Skeletal muscle satellite cell (primary cell): ENCODE measurements at regions not wholly inside any gene's neighbourhood (a gene's known extent, or its start where the extent isn't known, plus 50 kb on each side); places are given as distances from the start of the nearest gene placed in this dataset.
"Not testable (repeated sequence)": the region's sequence is repeated elsewhere in the genome, so short reads cannot be mapped to it uniquely, and the experiment has no call there.

Source experiments
- H3K27me3 ChIP-seq: 2 replicates; pipeline ENCODE4 v1.7.0; 2013; ENCODE audit warnings: low read length; ENCODE audit not compliant: control insufficient read depth, insufficient read depth
- H3K36me3 ChIP-seq: 2 replicates; pipeline ENCODE4 v1.7.0; 2013; ENCODE audit warnings: mild to moderate bottlenecking, control low read depth, low read length; ENCODE audit not compliant: insufficient read depth
- H3K4me1 ChIP-seq: 2 replicates; pipeline ENCODE4 v1.7.0; 2013; ENCODE audit warnings: low read length; ENCODE audit not compliant: control insufficient read depth, insufficient read depth
- H3K4me2 ChIP-seq: 2 replicates; pipeline ENCODE4 v1.7.0; 2013; ENCODE audit warnings: mild to moderate bottlenecking, low read length
- H3K4me3 ChIP-seq: 2 replicates; pipeline ENCODE4 v1.7.0; 2013; ENCODE audit warnings: low read length
- H3K9ac ChIP-seq: 2 replicates; pipeline ENCODE4 v1.7.0; 2013; ENCODE audit warnings: mild to moderate bottlenecking, low read depth, low read length, moderate library complexity
- H3K9me3 ChIP-seq: replicated peaks from 2 replicates; pipeline ENCODE4 v1.7.0; 2013; ENCODE audit warnings: mild to moderate bottlenecking, control low read depth, low read length

- H3K36me3 ChIP-seq: no peaks in the 10 kb centered on the region
- H3K9ac ChIP-seq: no peak overlapping the region
- no peak overlapping the region for H3K4me2 ChIP-seq
- no peaks in the 10 kb centered on the region for H3K27me3 ChIP-seq
- no peaks in the 10 kb centered on the region for H3K9me3 ChIP-seq
- H3K4me1 ChIP-seq: no peaks in the 10 kb centered on the region
- H3K4me3 ChIP-seq: no peak overlapping the region
These were observed 511.1 kb downstream of the MMUT start for GRCh38 chr6:48951917-48952316.

DNA sequence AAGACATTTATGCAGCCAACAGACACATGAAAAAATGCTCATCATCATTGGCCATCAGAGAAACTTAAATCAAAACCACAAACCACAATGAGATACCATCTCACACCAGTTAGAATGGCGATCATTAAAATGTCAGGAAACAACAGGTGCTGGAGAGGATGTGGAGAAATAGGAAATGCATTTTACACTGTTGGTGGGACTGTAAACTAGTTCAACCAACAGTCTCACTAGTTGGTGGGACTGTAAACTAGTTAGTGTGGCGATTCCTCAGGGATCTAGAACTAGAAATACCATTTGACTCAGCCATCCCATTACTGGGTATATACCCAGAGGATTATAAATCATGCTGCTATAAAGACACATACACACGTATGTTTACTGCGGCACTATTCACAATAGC, 518.8 kb downstream of the MMUT start:
- not testable (repeated sequence) for H3K36me3 ChIP-seq, H3K27me3 ChIP-seq, H3K4me1 ChIP-seq, H3K9ac ChIP-seq, H3K9me3 ChIP-seq, H3K4me2 ChIP-seq, H3K4me3 ChIP-seq

DNA sequence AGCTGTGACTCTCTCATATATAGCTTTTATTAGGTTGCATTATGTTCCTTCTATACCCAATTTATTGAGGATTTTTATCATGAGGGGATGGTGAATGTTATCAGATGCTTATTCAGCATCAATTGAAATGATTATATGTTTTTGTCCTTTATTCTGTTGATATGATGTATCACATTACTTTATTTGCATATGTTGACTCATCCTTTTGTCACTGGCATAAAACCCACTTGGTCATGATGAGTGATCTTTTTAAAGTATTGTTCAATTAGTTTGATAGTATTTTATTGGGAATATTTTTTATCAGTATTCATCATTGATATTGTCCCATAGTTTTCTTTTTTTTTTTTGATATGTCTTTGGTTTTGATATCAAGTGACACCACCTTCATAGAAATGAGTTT, 529.9 kb downstream of the MMUT start:
- H3K4me1 ChIP-seq: no peaks in the 10 kb centered on the region
- H3K36me3 ChIP-seq: no peaks in the 10 kb centered on the region
- no peaks in the 10 kb centered on the region for H3K9me3 ChIP-seq
- H3K27me3 ChIP-seq: no peaks in the 10 kb centered on the region
- no peak overlapping the region for H3K4me2 ChIP-seq
- H3K4me3 ChIP-seq: no peak overlapping the region
- no peak overlapping the region for H3K9ac ChIP-seq

DNA sequence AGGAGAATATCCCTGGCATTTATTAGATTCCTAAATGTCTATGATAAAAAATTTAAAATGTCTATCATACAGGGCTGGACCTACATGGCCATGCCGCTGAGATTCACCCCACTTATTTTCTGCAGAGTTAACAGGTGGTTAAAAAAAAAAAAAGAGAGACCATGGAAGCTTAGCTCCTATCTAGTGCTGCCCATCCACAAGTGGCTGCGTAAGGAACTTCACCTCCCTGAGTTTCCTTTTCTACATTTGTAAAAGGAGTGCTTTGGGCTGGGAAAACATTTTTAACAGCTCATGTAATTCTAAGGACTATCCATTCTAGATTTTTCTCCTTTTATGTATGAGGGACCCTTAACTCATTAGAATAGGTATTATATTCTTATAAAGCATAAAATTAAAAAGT, 534.1 kb downstream of the MMUT start:
- no peak overlapping the region for H3K9ac ChIP-seq
- H3K36me3 ChIP-seq: no peaks in the 10 kb centered on the region
- H3K4me2 ChIP-seq: no peak overlapping the region
- H3K27me3 ChIP-seq: no peaks in the 10 kb centered on the region
- no peaks in the 10 kb centered on the region for H3K9me3 ChIP-seq
- no peak overlapping the region for H3K4me3 ChIP-seq
- H3K4me1 ChIP-seq: no peaks in the 10 kb centered on the region

DNA sequence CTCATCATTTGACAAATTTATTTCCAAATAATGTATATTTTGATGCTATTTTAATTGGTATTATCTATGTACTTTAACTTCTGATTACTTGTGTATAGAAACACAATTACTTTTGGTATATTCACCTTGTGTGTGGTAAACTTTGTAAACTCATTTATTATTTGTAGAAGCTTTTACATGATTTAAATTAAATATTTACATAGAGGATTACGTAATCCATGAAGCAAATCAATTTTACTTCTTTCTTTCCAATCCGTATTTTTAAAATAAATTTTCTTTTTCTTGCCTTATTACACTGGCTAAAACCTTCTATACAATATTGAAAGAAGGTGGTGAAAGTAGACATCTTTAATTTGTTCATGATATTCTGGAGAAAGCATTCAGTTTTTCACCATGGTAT, 540.2 kb downstream of the MMUT start:
- Histone ChIP-seq H3K4me3 (no peak overlapping the region), H3K9me3 (no peaks in the 10 kb centered on the region), H3K4me2 (no peak overlapping the region), H3K27me3 (no peaks in the 10 kb centered on the region), H3K36me3 (no peaks in the 10 kb centered on the region), H3K4me1 (no peaks in the 10 kb centered on the region), H3K9ac (no peak overlapping the region)

GRCh38 chr6:48919555-48919954, 543.5 kb downstream of the MMUT start:
- H3K4me2 ChIP-seq: no peak overlapping the region

DNA sequence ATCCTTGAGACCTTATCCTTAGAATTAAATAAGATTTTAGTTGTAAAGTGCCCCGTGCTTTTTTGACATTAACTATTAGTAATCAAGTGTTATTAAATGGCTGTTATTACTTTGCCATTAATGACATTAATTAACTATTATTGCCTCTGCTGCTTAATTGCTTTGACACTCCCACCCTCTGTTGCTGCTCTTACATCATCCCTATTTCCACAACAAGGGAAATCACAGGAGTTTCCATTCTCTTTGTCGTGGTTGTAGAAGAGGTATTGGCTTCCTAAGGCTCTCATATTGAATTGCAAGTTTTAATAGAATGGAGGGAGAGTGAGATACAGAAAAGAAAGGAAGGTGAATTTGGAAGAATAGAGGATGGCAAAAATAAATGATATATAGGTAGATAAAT, 545.8 kb downstream of the MMUT start:
- Histone ChIP-seq H3K9ac (no peak overlapping the region), H3K4me1 (no peaks in the 10 kb centered on the region), H3K36me3 (no peaks in the 10 kb centered on the region), H3K27me3 (no peaks in the 10 kb centered on the region), H3K9me3 (no peaks in the 10 kb centered on the region), H3K4me2 (no peak overlapping the region), H3K4me3 (no peak overlapping the region)

More at GRCh38 chr6:48919555-48919954, 543.5 kb downstream of the MMUT start:
- no peak overlapping the region for H3K4me3 ChIP-seq
- no peaks in the 10 kb centered on the region for H3K9me3 ChIP-seq
- H3K36me3 ChIP-seq: no peaks in the 10 kb centered on the region
- no peak overlapping the region for H3K9ac ChIP-seq
- H3K4me1 ChIP-seq: no peaks in the 10 kb centered on the region
- no peaks in the 10 kb centered on the region for H3K27me3 ChIP-seq

DNA sequence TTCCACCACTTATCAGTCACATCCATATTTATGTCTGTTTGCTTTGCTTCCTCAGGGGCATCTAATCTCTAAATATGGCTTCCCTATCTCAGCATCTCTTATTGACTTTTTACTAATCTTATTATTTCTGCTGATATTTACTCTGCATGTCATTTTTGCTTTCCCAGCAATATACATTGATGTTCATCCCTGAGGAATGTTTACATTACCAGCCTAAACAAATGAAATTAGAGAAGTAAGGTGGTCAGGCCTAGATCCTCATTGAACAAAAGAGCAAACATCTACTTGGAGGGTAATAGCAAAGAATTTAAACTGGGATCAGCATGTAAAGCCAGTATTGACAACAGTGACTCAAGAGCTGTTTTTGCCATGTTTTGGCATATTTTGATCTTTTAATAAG, 546.4 kb downstream of the MMUT start:
- H3K4me3 ChIP-seq: no peak overlapping the region
- no peaks in the 10 kb centered on the region for H3K27me3 ChIP-seq
- H3K9me3 ChIP-seq: no peaks in the 10 kb centered on the region
- H3K36me3 ChIP-seq: no peaks in the 10 kb centered on the region
- no peak overlapping the region for H3K4me2 ChIP-seq
- no peak overlapping the region for H3K9ac ChIP-seq
- no peaks in the 10 kb centered on the region for H3K4me1 ChIP-seq

GRCh38 chr6:48915591-48915990, 547.5 kb downstream of the MMUT start:
- Histone ChIP-seq H3K9me3 (no peaks in the 10 kb centered on the region), H3K27me3 (no peaks in the 10 kb centered on the region), H3K4me1 (no peaks in the 10 kb centered on the region), H3K4me2 (no peak overlapping the region), H3K9ac (no peak overlapping the region), H3K36me3 (no peaks in the 10 kb centered on the region), H3K4me3 (no peak overlapping the region)

DNA sequence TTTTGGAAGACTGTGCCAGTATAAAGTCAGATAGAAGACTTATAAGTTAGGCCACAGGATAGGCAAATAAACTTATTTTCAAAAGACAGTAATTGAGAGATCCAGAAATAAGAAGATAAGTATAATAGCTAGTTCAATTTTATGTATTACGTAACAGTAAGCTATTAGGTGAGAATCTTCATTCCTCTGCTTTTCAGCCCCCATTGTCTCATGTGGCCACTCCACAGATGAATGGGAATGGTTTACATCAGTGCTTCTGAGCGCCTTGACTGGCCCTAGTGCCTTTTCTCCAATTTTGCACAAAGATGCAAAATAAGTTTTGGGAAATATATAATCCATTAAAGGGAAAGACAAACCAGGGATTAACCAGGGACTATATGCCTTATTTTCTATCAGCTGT, 550.5 kb downstream of the MMUT start:
- H3K4me2 ChIP-seq: no peak overlapping the region
- H3K4me1 ChIP-seq: no peaks in the 10 kb centered on the region
- no peaks in the 10 kb centered on the region for H3K27me3 ChIP-seq
- H3K4me3 ChIP-seq: no peak overlapping the region
- H3K36me3 ChIP-seq: no peaks in the 10 kb centered on the region
- H3K9ac ChIP-seq: no peak overlapping the region
- no peaks in the 10 kb centered on the region for H3K9me3 ChIP-seq

DNA sequence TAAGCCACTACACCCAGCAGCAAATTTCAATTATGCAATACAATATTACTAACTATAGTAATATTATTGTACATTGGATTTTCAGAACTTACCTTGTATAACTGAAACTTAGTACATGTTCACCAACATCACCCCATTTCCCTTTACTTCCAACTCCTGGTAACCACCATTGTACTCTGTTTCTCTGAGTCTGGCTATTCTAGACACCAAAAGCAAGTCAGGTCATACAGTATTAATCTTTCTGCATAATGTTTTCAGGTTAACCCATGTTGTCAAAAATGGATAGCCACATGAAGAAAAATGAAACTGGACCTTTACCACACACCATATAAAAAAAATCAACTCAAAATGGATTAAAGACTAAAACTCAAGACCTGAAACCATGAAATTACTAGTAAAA, 558.2 kb downstream of the MMUT start:
- Histone ChIP-seq H3K9me3 (no peaks in the 10 kb centered on the region), H3K4me1 (no peaks in the 10 kb centered on the region), H3K9ac (no peak overlapping the region), H3K4me3 (no peak overlapping the region), H3K27me3 (no peaks in the 10 kb centered on the region), H3K4me2 (no peak overlapping the region), H3K36me3 (no peaks in the 10 kb centered on the region)

DNA sequence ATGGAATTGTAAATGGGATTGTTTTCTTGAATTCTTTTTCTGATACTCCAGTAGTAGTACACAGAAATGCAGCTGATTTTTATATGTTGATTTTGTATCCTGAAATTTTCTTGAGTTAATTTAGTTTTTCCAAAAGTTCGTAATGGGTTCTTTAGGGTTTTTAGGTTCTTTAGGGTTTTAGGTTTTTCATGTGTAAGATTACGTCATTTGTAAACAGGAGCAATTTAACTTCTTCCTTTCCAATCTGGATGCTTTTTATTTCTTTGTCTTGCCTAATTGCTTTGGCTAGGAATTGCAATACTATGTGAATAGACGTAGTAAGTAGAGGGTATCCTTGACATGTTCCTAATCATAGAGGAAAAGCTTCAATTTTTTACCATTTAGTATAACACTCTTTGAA, 568.6 kb downstream of the MMUT start:
- H3K27me3 ChIP-seq: no peaks in the 10 kb centered on the region
- no peak overlapping the region for H3K9ac ChIP-seq
- no peaks in the 10 kb centered on the region for H3K9me3 ChIP-seq
- no peak overlapping the region for H3K4me3 ChIP-seq
- no peak overlapping the region for H3K4me2 ChIP-seq
- no peaks in the 10 kb centered on the region for H3K36me3 ChIP-seq
- H3K4me1 ChIP-seq: no peaks in the 10 kb centered on the region

GRCh38 chr6:48893048-48893447, 570.0 kb downstream of the MMUT start:
- H3K4me2 ChIP-seq: no peak overlapping the region
- H3K36me3 ChIP-seq: no peaks in the 10 kb centered on the region
- H3K9ac ChIP-seq: no peak overlapping the region
- no peaks in the 10 kb centered on the region for H3K4me1 ChIP-seq
- H3K4me3 ChIP-seq: no peak overlapping the region
- no peaks in the 10 kb centered on the region for H3K9me3 ChIP-seq
- H3K27me3 ChIP-seq: no peaks in the 10 kb centered on the region
